GM21515 (cell line): ENCODE measurements at regions not wholly inside any gene's neighbourhood (a gene's known extent, or its start where the extent isn't known, plus 50 kb on each side); places are given as distances from the start of the nearest gene placed in this dataset.
"Not testable (repeated sequence)": the region's sequence is repeated elsewhere in the genome, so short reads cannot be mapped to it uniquely, and the experiment has no call there.

ENCODE experiments used
- ATAC-seq: cut with Tn5 transposase; IDR thresholded peaks from one replicate; pipeline ENCODE4 v1.9.1; 2021; ENCODE audit not compliant: unreplicated experiment

DNA sequence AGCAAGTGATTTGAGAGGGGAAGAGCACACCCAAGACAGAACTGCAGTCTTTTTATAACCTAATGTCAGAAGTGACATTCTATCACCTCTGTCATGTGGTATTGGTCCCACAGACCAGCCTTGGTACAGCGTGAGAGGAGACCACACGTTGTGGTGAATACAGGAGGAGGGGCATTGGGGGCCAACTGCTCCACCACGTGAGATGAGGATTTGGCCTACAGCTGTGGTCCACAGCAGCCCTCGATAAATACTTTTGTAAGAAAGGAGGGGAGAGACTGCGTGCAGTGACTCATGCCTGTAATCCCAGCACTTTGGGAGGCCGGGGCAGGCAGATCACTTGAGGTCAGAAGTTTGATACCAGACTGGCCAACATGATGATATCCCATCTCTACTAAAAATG is 243.1 kb downstream of the FGFR2 start:
- ATAC-seq: no peak

DNA sequence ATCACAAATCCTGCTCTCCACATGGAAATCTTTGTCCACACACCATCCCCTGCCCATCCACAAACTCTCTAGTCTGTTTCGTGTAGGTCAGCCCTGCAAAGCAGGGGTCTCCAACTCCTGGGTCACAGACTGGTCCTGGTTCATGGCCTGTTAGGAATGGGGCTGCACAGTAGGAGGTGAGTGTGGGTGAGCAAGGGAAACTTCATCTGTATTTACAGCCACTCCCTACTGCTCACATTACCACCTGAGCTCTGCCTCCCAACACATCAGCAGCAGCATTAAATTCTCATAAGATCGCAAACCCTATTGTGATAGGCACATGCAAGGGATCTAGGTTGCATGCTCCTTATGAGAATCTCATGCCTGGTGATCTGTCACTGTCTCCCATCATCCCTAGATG is 242.1 kb downstream of the FGFR2 start:
- ATAC-seq: no peak

- no peak for ATAC-seq
These were observed 240.8 kb downstream of the FGFR2 start for GRCh38 chr10:121357401-121357800.

DNA sequence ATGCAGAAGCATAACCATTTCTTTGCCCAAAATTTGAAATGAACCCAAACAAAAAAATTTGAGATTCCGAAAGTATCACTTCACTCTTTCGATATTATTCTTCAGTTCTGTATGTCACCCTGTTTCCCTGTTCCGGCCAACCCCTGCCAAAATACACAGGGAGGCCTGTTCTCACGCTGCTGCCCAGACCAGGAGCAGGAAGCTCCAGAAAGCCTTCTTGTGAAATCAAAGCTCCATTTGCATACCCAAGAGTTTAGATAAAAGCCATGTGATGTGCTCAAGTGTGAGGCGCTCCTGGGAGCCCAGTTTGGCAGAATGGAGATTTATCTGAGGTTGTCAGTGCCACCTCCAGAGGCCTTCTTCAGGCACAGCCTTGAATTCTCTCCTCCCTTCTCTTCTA is 236.2 kb downstream of the FGFR2 start:
- ATAC-seq: no peak

DNA sequence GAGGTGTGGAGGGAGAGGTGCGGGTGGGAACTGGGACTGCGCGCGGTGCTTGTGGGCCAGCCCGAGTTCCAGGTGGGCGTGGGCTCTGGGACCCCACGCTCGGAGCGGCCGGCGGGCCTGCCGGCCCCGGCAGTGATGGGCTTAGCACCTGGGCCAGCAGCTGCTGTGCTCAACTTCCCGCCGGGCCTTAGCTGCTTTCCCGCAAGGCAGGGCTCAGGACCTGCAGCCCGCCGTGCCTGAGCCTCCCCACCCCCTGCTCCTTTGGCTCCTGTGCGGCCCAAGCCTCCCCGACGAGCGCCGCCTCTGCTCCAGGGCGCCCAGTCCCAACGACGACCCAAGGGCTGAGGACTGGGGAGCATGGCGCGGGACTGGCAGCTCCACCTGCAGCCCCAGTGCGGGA is 232.7 kb downstream of the FGFR2 start:
- ATAC-seq: no peak

- no peak for ATAC-seq
These were observed 229.8 kb downstream of the FGFR2 start for GRCh38 chr10:121368347-121369025.

- ATAC-seq: no peak
These were observed 228.6 kb downstream of the FGFR2 start for GRCh38 chr10:121369616-121370015.

- no peak for ATAC-seq
These were observed 226.4 kb downstream of the FGFR2 start for GRCh38 chr10:121371836-121372235.

DNA sequence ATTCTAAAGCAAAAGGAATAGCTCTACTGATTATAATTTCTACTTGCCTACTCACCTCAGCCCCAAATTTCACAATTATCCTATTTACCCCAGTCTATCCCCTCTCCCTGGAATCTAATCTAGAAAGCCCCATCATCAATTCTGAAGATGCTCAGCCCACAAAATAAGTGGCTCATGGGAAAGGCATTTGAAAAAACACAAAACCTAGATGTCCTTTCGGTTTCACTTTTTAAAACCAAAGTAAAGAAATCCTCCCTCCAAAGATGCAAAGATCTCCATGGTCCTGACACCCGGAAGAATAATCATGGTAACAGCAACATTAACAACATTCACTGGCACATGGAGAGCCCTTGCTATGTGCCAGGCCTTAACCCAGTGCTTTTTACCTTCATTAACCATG is 224.8 kb downstream of the FGFR2 start:
- no peak for ATAC-seq

GRCh38 chr10:121374121-121374520 is 224.1 kb downstream of the FGFR2 start:
- ATAC-seq: no peak

DNA sequence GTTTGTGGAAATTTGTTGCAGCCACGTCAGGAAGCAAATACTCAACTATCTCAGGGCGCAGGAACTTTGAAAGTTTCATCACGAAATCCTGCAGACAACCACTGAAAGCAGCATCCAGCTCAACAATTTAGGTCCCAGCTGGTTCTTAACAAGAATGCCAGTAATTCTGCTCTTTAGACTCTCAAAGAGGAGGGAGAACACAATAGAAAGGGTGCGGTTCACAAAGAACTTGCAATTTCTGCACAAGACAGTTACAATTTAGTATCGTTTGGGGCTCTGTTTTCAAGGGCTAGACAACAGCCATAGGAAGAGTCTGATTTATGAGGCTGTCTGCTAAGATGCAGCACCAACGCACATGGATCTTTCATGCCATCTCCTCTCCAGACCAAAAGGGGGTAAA is 223.1 kb downstream of the FGFR2 start:
- ATAC-seq: no peak

DNA sequence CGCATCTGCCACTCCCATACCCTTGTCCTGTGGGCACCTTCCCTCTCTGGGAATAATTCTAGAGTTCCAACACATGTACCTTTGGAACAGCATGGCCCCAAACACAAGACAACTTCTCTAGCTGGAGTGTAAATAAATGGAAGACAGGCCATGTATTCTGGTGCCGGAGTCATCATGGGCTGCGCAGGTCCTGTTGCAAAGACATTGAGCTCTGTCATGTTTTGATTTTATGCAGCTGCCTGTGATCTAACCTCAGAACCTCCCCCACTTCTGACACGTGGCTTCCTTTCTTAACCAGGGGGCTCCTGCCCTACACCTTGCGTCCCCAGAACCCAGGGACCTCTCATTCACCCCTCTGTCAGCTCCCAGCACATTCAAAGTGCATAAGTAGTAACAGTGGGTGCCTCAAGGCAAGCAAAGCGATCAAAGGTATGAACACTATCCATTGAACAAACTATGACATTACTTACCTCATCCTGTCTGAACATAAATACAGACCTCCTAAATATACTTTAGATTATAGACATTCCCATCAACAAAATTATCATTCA is 219.9 kb downstream of the FGFR2 start:
- no peak for ATAC-seq

GRCh38 chr10:121379013-121379412 is 219.2 kb downstream of the FGFR2 start:
- no peak for ATAC-seq

- ATAC-seq: no peak
These were observed 218.0 kb downstream of the FGFR2 start for GRCh38 chr10:121380211-121380610.

DNA sequence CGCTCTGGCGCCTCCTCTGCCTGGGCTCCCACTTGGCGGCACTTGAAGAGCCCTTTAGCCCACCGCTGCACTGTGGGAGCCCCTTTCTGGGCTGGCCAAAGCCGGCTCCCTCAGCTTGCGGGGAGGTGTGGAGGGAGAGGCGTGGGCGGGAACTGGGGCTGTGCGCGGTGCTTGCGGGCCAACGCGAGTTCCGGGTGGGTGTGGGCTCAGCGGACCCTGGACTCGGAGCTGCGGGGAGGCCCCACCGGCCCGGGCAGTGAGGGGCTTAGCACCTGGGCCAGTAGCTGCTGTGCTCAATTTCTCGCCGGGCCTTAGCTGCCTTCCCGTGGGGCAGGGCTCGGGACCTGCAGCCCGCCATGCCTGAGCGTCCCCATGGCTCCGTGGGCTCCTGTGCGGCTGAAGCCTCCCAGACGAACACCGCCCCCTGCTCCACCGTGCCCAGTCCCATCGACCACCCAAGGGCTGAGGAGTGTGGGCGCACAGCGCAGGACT is 216.2 kb downstream of the FGFR2 start:
- ATAC-seq: not testable (repeated sequence)

GRCh38 chr10:121385136-121385535 is 213.1 kb downstream of the FGFR2 start:
- ATAC-seq: no peak

- ATAC-seq: no peak
These were observed 205.6 kb downstream of the FGFR2 start for GRCh38 chr10:121392657-121393056.

- ATAC-seq: no peak
These were observed 204.7 kb downstream of the FGFR2 start for GRCh38 chr10:121393522-121393921.

GRCh38 chr10:121400507-121400906 is 197.7 kb downstream of the FGFR2 start:
- ATAC-seq: not testable (repeated sequence)

- no peak for ATAC-seq
These were observed 194.7 kb downstream of the FGFR2 start for GRCh38 chr10:121403527-121403926.

DNA sequence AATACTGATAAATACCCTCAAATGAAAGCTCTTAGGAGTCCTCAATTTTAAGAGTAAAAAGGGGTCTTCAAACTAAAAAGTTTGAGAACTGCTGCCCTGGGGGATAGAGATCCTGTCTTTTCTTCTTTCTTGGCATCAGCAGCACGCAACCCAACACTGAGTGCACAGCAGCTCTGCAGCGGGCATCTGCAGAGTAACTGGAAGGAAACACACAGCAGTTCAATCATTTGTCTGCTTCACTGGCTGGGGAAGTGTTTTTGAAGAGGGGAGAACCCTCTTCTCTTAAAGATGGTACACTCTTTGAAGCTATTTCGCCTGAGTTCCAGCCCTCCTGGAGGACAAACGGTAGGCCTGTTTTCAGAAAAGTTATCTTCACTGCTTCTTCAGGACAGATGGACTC is 193.6 kb downstream of the FGFR2 start:
- no peak for ATAC-seq

DNA sequence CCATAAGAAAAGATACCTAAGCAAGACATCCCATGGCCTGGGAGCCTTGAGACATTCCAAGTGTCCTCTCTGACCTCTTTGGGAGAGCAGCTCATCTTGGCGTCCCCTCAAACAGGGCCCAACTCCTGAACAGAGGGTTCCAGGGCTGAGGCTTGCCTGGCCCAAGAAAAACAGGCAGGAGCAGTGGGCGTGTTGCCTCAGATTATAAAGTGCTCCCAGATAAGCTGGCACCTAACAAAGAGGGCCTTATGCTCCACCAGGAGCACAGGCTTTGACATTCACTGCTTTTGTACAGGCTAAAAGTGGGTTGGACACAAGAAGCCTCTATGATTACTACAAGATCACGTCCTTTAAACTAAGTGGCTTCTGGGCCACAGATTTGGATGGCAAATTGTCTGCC is 193.1 kb downstream of the FGFR2 start:
- ATAC-seq: no peak

DNA sequence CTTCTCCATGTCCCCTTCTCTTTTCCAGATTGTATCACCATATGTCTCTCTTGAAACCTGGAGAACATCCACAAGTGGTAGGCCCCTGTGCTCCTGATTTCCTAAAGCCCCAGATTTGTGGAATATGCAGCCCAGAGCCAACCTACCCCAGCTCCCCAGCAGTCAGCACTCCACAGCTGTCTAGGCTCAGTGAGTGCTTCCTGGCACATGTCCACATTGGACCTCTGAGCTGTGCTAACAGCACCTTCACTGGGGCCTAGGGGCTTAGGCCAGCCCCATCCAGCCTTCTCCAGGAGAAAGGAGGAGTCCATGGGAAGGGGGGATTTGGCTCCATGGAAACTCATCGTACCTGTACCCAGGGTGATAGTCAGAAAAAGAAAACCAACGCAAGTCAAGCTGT is 192.7 kb downstream of the FGFR2 start:
- no peak for ATAC-seq
